Stomach smooth muscle (tissue), 2 donors: ENCODE measurements at regions not wholly inside any gene's neighbourhood (a gene's known extent, or its start where the extent isn't known, plus 50 kb on each side); places are given as distances from the start of the nearest gene placed in this dataset.

Experiments
- H3K27ac ChIP-seq: one replicate; pipeline ENCODE4 v1.7.0; 2013; ENCODE audit warnings: mild to moderate bottlenecking, low read length, inconsistent platforms
- H3K27me3 ChIP-seq, 2 donors: one replicate each; pipeline ENCODE4 v1.7.0; 2013; ENCODE audit warnings: low read length in 2 of 2; ENCODE audit not compliant: insufficient read depth in 2 of 2, control insufficient read depth in 1 of 2
- H3K36me3 ChIP-seq, 2 donors: one replicate each; pipeline ENCODE4 v1.7.0; 2013; ENCODE audit warnings: low read length in 2 of 2; ENCODE audit not compliant: control insufficient read depth in 2 of 2, insufficient read depth in 2 of 2
- H3K4me1 ChIP-seq: one replicate; pipeline ENCODE4 v1.7.0; 2013; ENCODE audit warnings: low read length; ENCODE audit not compliant: control insufficient read depth, insufficient read depth
- H3K4me3 ChIP-seq, 2 donors: one replicate each; pipeline ENCODE4 v1.7.0; 2013; ENCODE audit warnings: low read length in 2 of 2
- H3K9ac ChIP-seq, 2 donors: one replicate each; pipeline ENCODE4 v1.7.0; 2013; ENCODE audit warnings: low read length in 2 of 2, mild to moderate bottlenecking in 1 of 2
- H3K9me3 ChIP-seq, 2 donors: one replicate each; pipeline ENCODE4 v1.7.0; 2013; ENCODE audit warnings: low read length in 2 of 2; ENCODE audit not compliant: control insufficient read depth in 2 of 2
- donor health status: healthy.
- donor health status: Pancreatic carcinoma.

DNA sequence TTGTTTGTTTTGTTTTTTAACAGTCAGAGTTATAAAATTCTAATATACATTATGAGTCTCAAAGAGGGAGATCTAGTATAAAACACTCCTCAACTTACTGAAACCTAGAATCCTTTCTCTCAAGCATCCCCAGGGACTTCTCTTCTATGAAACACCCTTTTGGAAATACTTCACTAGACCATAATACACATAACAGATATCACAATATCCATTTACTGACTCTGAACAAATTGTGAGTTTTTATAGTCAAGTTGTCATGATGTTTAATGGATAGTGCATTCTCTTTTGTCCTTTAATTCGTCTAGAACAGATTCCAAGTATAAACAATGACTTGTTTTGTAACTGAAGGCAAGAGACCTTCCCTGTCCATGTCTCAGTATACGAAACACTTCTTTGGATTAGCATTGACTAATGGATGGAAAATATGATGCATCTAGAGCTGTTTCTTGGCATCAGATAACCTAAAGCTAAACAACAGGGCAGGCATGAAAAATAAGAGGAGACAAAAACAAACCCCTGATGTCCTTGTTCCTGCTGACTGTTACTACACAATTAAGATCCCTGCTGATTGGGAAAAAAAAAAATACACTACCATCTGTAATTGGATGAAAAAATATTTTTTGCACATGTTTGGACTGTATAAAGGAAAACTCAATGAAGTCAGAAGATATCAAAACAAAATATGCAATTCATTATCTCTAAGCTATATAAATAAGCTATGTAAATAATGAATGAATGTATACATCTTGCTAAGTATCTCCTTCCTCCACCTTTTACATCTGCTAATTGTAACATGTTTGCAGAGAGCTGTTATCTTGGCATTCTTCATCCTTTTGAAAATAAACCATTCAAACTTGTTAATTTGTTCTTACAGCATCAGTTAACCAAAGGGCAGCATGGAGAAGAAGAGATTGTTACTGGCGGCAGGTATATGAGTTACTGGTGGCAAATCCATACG, 214.2 kb downstream of the LACC1 start:
- Histone ChIP-seq H3K9ac (no peak overlapping the region), H3K4me3 (no peak overlapping the region), H3K4me1 (no peaks in the 10 kb centered on the region), H3K9me3 (no peaks in the 10 kb centered on the region), H3K36me3 (no peaks in the 10 kb centered on the region), H3K27me3 (no peaks in the 10 kb centered on the region), H3K27ac (no peak overlapping the region)

DNA sequence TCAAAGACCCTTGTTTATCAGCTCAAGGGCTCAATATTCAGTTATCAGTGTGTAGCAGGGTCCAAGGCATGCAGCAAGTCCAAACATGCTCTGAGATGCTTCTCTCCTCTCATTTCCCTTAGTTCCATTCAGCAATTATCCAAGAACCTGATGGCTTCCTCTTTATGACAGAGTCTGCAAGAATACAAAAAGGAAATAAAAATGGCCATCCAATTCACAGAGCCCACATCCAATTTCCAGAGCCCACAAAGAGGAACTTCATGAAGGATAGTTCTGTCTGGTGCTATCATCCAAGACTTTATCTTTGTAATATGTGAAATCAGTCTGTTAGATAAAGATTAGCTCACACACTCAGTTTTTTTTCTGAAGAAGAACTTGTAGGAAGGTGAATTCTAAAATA, 217.2 kb downstream of the LACC1 start:
- no peaks in the 10 kb centered on the region for H3K9me3 ChIP-seq
- no peaks in the 10 kb centered on the region for H3K4me1 ChIP-seq
- no peaks in the 10 kb centered on the region for H3K36me3 ChIP-seq
- H3K9ac ChIP-seq, result no peak overlapping the region
- H3K4me3 ChIP-seq, result no peak overlapping the region
- H3K27ac ChIP-seq, result no peak overlapping the region
- no peaks in the 10 kb centered on the region for H3K27me3 ChIP-seq

DNA sequence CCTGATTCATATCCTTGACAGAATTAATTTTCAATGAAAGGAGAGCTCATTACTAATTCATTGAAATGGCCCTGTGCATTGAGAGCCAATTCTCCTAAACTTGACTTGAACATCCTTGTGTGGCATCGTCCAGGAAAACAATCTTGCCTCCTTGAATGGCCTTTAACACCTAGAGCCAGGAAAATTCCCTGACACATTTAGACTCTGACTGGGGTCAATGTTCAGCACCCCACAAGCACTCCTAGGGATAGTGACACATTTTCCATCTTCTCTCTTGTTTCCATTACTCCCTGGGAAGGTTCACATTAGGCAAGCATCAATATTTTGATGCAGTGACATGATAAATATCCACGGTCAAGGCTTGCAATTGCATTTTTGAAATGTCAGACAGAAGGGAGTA, 218.9 kb downstream of the LACC1 start:
- Histone ChIP-seq H3K36me3 (no peaks in the 10 kb centered on the region), H3K27ac (no peak overlapping the region), H3K4me3 (no peak overlapping the region), H3K27me3 (no peaks in the 10 kb centered on the region), H3K9me3 (no peaks in the 10 kb centered on the region), H3K4me1 (no peaks in the 10 kb centered on the region), H3K9ac (no peak overlapping the region)

DNA sequence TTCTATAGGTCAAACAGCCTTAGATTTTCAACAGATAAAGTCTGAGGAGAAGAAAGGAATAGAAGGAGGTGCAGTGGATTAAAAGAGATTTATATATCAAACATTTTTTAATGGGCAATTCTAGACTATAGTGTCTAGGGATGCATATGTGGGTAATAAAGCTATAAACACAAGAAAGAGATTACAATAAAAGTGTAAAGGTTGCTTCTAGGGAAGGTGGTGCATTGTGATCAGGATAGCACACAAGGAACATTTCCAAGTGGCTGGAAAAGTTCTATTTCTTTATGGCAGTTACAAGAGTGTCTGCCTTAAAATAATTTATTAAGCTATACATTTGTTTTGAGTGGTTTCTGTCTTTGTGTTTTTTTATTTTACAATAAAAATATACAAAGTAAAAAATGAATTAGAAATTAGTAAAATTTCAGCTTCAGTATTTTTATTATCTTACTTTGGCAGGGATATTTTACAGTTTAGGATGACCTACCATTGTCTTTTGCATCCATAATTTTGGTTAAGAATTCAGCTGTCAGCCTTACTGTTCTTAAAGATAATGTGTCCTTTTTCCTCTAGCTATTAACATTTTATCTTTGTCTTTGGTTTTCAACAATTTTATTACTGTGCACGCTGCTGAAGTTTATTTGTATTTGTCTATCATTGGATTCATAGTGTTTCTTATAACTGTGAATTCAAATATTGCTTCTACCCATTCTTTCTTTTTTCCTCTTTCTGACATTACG, 221.8 kb downstream of the LACC1 start:
- Histone ChIP-seq H3K27me3 (no peaks in the 10 kb centered on the region), H3K9ac (no peak overlapping the region), H3K36me3 (no peaks in the 10 kb centered on the region), H3K4me3 (no peak overlapping the region), H3K4me1 (peaks cover 15% of the 10 kb centered on the region), H3K27ac (no peak overlapping the region), H3K9me3 (no peaks in the 10 kb centered on the region)

DNA sequence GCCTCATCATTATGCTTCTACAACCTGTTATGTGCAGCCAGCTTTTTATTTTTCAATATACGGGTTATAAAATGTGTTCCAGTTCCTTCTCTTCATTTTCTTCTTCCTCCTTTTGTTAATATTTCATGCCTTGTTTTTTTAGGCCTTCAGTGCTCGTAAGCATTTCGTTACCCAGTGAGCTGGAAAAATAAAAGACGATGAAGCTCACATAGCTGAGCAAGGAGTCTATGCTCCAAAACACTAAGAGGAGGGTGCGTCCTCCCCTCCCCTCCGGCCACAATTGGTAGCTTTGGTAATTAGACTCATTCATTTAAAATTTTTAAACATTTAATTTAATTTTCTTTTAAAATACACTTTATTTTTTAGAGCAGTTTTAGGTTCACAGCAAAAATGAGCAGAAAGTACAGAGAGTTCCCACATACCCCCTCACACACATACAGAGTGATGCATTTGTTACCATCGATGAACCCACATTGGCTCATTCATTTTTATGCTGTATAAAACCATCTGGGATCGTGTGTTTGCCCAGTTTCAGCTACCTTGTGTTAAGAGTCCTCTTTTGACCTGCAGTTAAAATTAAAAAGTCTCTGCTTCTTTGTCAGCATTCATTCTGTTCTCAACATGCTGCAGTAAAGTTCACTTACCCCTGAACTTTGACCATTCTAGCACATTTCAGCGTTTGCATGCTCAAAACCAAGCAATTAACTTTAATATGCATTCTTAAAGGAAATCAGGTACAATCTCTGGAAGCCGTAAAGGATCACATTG, 223.9 kb downstream of the LACC1 start:
- no peaks in the 10 kb centered on the region for H3K27me3 ChIP-seq
- H3K36me3 ChIP-seq, result no peaks in the 10 kb centered on the region
- H3K4me1 ChIP-seq, result peaks cover 18% of the 10 kb centered on the region
- H3K4me3 ChIP-seq, result no peak overlapping the region
- H3K9ac ChIP-seq, result no peak overlapping the region
- H3K9me3 ChIP-seq, result no peaks in the 10 kb centered on the region
- H3K27ac ChIP-seq, result no peak overlapping the region

DNA sequence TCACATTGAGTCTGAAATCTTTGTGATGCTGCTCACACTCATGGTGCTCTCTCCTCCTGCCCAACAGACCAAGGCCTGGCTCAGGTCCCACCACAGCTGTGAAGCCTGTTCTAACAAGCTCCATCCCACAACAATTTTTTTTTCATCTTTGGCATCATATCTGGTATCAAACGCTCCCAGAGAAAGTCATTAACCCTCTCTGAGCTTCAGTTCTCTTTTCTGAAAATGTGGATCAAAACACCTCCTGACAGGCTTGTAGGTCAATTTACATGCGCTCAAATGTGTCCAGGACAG, 224.4 kb downstream of the LACC1 start:
- H3K9me3 ChIP-seq, result no peaks in the 10 kb centered on the region
- no peaks in the 10 kb centered on the region for H3K27me3 ChIP-seq
- H3K4me3 ChIP-seq, result no peak overlapping the region
- no peak overlapping the region for H3K27ac ChIP-seq
- H3K36me3 ChIP-seq, result no peaks in the 10 kb centered on the region
- H3K4me1 ChIP-seq, result peaks cover 18% of the 10 kb centered on the region
- no peak overlapping the region for H3K9ac ChIP-seq

DNA sequence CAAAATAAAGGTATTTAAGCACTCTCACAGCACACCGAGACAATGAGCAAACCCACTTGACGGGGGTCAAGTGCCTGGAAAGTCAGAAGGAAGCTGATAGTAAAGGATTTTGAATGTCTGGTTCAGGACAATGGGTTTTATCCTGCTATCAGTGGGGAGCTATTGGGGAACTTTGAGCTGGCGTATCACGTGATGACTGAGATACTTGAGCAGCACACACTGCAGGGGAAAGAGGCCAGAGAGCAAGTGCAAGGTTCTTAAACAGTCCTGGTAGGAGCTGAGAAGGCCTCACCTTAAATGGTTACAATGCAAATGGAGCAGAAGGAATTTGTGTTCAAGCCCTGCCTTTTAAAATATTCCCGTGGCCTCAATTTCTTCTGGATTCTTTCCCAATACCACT, 225.3 kb downstream of the LACC1 start:
- Histone ChIP-seq H3K36me3 (no peaks in the 10 kb centered on the region), H3K27me3 (no peaks in the 10 kb centered on the region), H3K4me3 (no peak overlapping the region), H3K27ac (no peak overlapping the region), H3K9me3 (no peaks in the 10 kb centered on the region), H3K4me1 (peaks cover 18% of the 10 kb centered on the region), H3K9ac (no peak overlapping the region)

DNA sequence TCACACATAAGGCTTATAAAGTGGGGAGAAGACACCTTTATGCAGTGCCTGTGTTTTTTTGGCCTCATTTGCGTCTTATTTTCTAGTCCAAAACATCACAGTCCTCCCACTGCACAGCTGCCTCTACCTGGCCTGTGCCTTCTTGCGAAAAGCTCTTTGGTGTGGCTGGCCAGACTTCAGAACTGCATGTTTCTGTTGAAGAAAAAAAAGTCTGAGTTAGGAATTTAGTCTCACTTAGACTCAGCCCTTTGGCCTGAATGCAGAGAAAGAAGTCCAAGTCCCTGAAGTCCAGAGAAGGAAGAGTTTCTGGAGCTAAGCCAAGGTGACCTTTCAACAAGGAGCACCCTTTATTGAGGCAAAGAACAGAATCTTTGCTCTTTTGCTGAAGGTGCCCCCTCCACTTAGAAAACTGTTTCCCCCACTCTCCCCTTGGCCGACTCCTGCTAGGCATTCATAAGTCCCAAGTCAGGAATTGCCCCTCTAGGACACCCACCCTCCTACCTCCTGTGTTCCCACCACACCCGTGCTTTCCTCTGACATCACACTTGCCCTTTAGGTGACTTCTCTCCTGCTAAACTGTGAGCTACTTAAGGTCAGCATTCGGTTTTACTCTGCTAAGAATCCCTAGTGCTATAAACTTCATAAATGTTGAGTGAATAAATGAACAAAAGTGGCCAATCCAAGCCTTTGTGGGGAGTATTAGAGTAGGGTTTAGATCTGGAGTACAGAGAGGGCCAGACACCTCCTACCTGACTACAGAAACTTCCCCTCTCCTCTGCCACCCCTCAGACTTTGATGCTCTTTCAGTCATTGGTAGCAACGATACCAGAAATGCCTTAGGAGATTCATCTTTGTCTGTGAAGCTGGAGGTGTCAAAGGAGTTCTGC, 226.8 kb downstream of the LACC1 start:
- H3K9ac ChIP-seq, result no peak overlapping the region
- H3K27me3 ChIP-seq, result no peaks in the 10 kb centered on the region

DNA sequence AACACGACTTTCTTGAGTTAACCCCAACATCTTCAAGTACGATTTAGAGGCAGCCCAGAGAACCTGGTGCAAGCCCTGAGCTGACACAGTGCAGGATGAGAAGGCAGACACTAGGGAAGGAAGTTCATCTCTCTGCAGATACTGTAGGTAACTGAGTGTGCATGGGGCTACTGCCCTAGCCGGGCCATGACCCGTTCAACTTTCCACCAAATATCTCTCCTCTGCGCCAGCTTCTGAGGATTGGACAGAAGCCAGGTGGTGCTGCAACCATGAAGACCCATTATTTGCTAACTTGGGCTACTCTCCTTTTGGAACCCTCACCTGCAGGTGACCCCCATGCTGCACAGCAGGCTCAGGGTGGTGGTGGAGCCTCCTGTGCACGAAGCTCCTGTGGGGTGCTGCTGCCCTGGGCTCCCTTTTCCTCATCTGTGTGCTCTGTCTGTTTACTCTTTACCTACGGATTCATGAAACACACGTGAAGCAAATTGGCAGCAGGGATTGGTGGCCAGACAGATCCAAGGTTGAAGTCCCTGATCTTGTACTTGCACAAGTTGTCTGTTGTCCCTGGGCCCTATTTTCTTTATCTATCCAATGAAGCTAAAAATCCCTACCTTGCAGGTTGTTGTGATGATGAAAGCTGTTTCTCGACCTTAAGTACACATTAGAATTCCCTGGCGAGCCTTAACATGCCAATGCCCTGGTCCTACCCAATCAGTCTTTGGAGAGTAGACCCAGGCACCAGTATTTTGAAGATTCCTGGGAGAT, 227.8 kb downstream of the LACC1 start:
- Histone ChIP-seq H3K4me3 (no peak overlapping the region), H3K27ac (no peak overlapping the region), H3K4me1 (peaks cover 18% of the 10 kb centered on the region), H3K9ac (no peak overlapping the region), H3K9me3 (no peaks in the 10 kb centered on the region), H3K36me3 (no peaks in the 10 kb centered on the region), H3K27me3 (no peaks in the 10 kb centered on the region)

More for the DNA sequence above, 226.8 kb downstream of the LACC1 start:
- Histone ChIP-seq H3K4me1 (peaks cover 18% of the 10 kb centered on the region), H3K9me3 (no peaks in the 10 kb centered on the region), H3K36me3 (no peaks in the 10 kb centered on the region), H3K4me3 (no peak overlapping the region), H3K27ac (no peak overlapping the region)
